WERI-Rb-1 (cell line): ENCODE measurements at regions not wholly inside any gene's neighbourhood (a gene's known extent, or its start where the extent isn't known, plus 50 kb on each side); places are given as distances from the start of the nearest gene placed in this dataset.

Experiments used
- DNase-seq: peaks from one replicate; pipeline ENCODE4 v3.0.0-alpha.2; 2020
- H3K27ac ChIP-seq: fragments of 250-450 bp; sonication (Bioruptor Pico); 2 replicates; pipeline ENCODE4 v1.5.1; 2020; ENCODE audit warnings: mild to moderate bottlenecking, moderate library complexity
- H3K27me3 ChIP-seq: fragments of 250-450 bp; sonication (Bioruptor Pico); 2 replicates; pipeline ENCODE4 v1.5.1; 2021; ENCODE audit warnings: mild to moderate bottlenecking, low read depth, moderate library complexity; ENCODE audit not compliant: insufficient read depth, severe bottlenecking
- H3K36me3 ChIP-seq: fragments of 250-450 bp; sonication (Bioruptor Pico); 2 replicates; pipeline ENCODE4 v1.5.1; 2020; ENCODE audit warnings: mild to moderate bottlenecking, moderate library complexity
- H3K4me3 ChIP-seq: 2 replicates; pipeline ENCODE4 v1.5.1; 2011; ENCODE audit warnings: low read depth, mild to moderate bottlenecking, control low read depth, low read length
- H3K9me3 ChIP-seq: fragments of 250-450 bp; sonication (Bioruptor Pico); 2 replicates; pipeline ENCODE4 v1.5.1; 2021; ENCODE audit warnings: mild to moderate bottlenecking, moderate library complexity; ENCODE audit not compliant: severe bottlenecking
- TF ChIP-seq, protein P1 (sequence below): IDR thresholded peaks from 2 replicates; pipeline ENCODE4 v1.5.1; 2011; ENCODE audit warnings: low read depth, mild to moderate bottlenecking, control low read depth, inconsistent platforms, low read length

DNA sequence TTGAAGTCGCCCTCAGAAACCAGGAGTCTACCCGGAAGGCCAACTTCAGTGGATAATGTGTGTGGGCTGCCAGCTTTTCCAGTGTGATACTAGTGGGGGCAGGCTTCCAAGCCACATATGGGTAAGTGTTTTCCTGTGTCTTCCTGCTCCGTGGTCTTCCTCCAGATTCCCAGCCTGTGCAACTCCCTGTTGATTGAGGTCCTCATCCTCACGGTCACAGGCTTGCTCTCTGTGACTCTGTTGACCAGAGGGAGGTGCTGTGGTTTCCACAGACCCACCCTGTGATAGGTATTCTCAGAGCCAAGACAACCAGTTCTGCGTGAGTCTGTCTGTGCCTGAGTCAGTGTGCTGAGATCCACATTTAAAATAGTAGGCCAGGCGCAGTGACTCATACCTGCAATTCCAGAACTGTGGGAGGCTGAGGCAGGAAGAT lies 388.0 kb upstream of the IRX2 start:
- no peak for DNase-seq
- TF ChIP-seq, protein P1, sequence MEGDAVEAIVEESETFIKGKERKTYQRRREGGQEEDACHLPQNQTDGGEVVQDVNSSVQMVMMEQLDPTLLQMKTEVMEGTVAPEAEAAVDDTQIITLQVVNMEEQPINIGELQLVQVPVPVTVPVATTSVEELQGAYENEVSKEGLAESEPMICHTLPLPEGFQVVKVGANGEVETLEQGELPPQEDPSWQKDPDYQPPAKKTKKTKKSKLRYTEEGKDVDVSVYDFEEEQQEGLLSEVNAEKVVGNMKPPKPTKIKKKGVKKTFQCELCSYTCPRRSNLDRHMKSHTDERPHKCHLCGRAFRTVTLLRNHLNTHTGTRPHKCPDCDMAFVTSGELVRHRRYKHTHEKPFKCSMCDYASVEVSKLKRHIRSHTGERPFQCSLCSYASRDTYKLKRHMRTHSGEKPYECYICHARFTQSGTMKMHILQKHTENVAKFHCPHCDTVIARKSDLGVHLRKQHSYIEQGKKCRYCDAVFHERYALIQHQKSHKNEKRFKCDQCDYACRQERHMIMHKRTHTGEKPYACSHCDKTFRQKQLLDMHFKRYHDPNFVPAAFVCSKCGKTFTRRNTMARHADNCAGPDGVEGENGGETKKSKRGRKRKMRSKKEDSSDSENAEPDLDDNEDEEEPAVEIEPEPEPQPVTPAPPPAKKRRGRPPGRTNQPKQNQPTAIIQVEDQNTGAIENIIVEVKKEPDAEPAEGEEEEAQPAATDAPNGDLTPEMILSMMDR: no peak
- H3K36me3 ChIP-seq: no peaks in the 10 kb centered on the region
- peaks cover 91% of the 10 kb centered on the region for H3K27me3 ChIP-seq
- H3K4me3 ChIP-seq: no peak overlapping the region
- H3K9me3 ChIP-seq: peaks cover 20% of the 10 kb centered on the region
- H3K27ac ChIP-seq: no peak overlapping the region

DNA sequence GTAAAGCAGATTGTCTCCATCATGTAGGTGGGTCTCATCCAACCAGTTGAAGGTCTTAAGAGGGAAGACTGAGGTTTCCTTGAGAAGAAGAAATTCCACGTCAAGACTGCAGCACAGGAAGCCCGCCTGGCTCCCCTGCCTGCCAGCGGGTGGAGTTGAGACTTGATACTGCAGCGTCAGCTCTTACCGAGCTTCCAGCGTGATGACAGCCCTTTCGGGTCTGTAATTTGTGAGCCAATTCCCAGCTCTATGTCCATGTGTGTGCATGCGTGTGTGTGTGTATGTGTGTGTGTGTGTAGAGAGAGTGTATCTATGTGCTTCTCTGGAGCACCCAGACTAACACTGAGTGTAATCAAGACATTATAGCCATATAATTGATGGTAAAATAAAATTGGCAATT lies 379.7 kb upstream of the IRX2 start:
- DNase-seq: no peak
- Histone ChIP-seq H3K36me3 (no peaks in the 10 kb centered on the region), H3K9me3 (no peaks in the 10 kb centered on the region), H3K4me3 (no peak overlapping the region), H3K27ac (no peak overlapping the region), H3K27me3 (peaks cover 95% of the 10 kb centered on the region)
- TF ChIP-seq, protein P1: no peak

DNA sequence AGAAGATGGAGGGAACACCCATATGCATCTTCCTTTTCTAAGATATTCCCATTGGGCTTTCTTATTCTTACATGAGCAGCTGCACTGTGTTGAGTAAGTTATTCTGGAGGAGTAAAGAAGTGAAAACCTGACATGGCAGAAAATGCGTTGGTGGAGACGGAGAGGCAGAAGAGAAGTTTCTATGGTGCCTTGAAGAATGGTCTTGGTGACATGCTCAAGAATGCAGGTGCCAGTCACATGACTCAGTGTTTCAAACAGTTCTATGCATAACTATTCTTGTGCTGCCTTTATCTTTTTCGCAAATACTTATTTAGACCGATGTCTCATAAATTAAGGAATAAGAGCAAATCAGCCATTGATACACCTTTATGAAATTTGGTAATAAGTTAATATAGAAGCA lies 377.8 kb upstream of the IRX2 start:
- Histone ChIP-seq H3K27me3 (peaks cover 96% of the 10 kb centered on the region), H3K4me3 (no peak overlapping the region), H3K36me3 (no peaks in the 10 kb centered on the region), H3K27ac (no peak overlapping the region), H3K9me3 (peaks cover 3% of the 10 kb centered on the region)
- TF ChIP-seq, protein P1: no peak
- DNase-seq: no peak

- Histone ChIP-seq H3K4me3 (no peak overlapping the region), H3K9me3 (peaks cover 3% of the 10 kb centered on the region), H3K36me3 (no peaks in the 10 kb centered on the region), H3K27ac (no peak overlapping the region), H3K27me3 (peaks cover 96% of the 10 kb centered on the region)
- TF ChIP-seq, protein P1: no peak
- no peak for DNase-seq
These were observed 376.0 kb upstream of the IRX2 start for GRCh38 chr5:3127423-3127911.

DNA sequence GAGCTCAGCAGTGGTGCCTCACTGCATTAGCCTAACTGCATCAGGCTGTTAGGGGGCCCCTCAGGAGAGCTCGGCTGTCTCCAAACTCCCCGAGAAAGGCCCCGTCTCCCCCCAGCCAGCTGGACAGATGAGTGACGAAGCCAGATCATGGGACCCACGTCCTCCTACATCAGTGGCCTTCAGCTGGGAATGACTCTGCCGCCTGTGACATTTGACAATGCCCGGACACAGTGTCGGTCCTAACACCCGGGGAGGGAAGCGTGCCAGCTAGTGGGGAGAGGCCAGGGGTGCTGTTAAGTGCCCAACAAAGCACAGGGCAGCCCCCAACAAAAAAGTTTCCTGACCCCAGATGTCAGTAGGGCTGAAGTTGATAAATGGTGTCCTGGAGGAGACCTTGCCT lies 375.2 kb upstream of the IRX2 start:
- no peak overlapping the region for H3K4me3 ChIP-seq
- no peak for DNase-seq
- H3K27ac ChIP-seq: no peak overlapping the region
- peaks cover 96% of the 10 kb centered on the region for H3K27me3 ChIP-seq
- TF ChIP-seq, protein P1: no peak
- H3K36me3 ChIP-seq: no peaks in the 10 kb centered on the region
- H3K9me3 ChIP-seq: peaks cover 3% of the 10 kb centered on the region

- H3K27ac ChIP-seq: no peak overlapping the region
- H3K36me3 ChIP-seq: no peaks in the 10 kb centered on the region
- TF ChIP-seq, protein P1: no peak
- peaks cover 96% of the 10 kb centered on the region for H3K27me3 ChIP-seq
- H3K4me3 ChIP-seq: no peak overlapping the region
- peaks cover 3% of the 10 kb centered on the region for H3K9me3 ChIP-seq
- DNase-seq: no peak
These were observed 372.9 kb upstream of the IRX2 start for GRCh38 chr5:3124410-3124809.
